HEK293 (cell line): ENCODE measurements at regions not wholly inside any gene's neighbourhood (a gene's known extent, or its start where the extent isn't known, plus 50 kb on each side); places are given as distances from the start of the nearest gene placed in this dataset.

Experiments used
- CTCF ChIP-seq: fragments of 450-650 bp; formaldehyde crosslinking; IDR thresholded peaks from 2 replicates; pipeline ENCODE4 v1.5.1; 2016; ENCODE audit warnings: missing biosample characterization, missing genetic modification characterization
- ZNF169 ChIP-seq: fragments of 450-650 bp; formaldehyde crosslinking; IDR thresholded peaks from 2 replicates; pipeline ENCODE4 v1.5.1; 2016; ENCODE audit warnings: missing biosample characterization, missing genetic modification characterization

GRCh38 chr4:38255572-38255971 lies 295.4 kb downstream of the PTTG2 start:
- TF ChIP-seq CTCF (tag by site-specific recombination) = no peak
- TF ChIP-seq ZNF169 = no peak
